MM.1S (cell line): ENCODE measurements at regions not wholly inside any gene's neighbourhood (a gene's known extent, or its start where the extent isn't known, plus 50 kb on each side); places are given as distances from the start of the nearest gene placed in this dataset.

Experiments
- DNase-seq: peaks from one replicate; pipeline ENCODE4 v3.0.0-alpha.2; 2015
- H2AFZ ChIP-seq: fragments of 300-600 bp; sonication (generic); 2 replicates; pipeline ENCODE4 v1.6.0; 2016; ENCODE audit warnings: antibody characterized with exemption, low read length
- H3F3A ChIP-seq: fragments of 300-600 bp; sonication (generic); 2 replicates; pipeline ENCODE4 v1.6.1; 2016; ENCODE audit warnings: mild to moderate bottlenecking, antibody characterized with exemption, low read length, moderate library complexity, mixed read lengths; ENCODE audit not compliant: insufficient read depth
- H3K27ac ChIP-seq: fragments of 300-600 bp; sonication (generic); 2 replicates; pipeline ENCODE4 v1.5.1; 2016; ENCODE audit warnings: mild to moderate bottlenecking, low read length
- H3K27me3 ChIP-seq: fragments of 300-600 bp; sonication (generic); replicated peaks from 2 replicates; pipeline ENCODE4 v1.6.0; 2016; ENCODE audit warnings: low read length; ENCODE audit not compliant: insufficient read depth
- H3K36me3 ChIP-seq: fragments of 300-600 bp; sonication (generic); replicated peaks from 2 replicates; pipeline ENCODE4 v1.6.1; 2016; ENCODE audit warnings: mild to moderate bottlenecking, low read length, mixed read lengths; ENCODE audit not compliant: insufficient read depth
- H3K4me1 ChIP-seq: fragments of 300-600 bp; sonication (generic); 2 replicates; pipeline ENCODE4 v1.6.1; 2016; ENCODE audit warnings: low read length, mixed read lengths
- H3K4me2 ChIP-seq: fragments of 300-600 bp; sonication (generic); 2 replicates; pipeline ENCODE4 v1.6.0; 2016; ENCODE audit warnings: low read depth, low read length
- H3K4me3 ChIP-seq: fragments of 300-600 bp; sonication (generic); 2 replicates; pipeline ENCODE4 v1.5.1; 2016; ENCODE audit warnings: low read length, mixed read lengths
- H3K79me2 ChIP-seq: fragments of 300-600 bp; sonication (generic); 2 replicates; pipeline ENCODE4 v1.6.1; 2016; ENCODE audit warnings: mixed run types, low read length, mixed read lengths
- H3K9ac ChIP-seq: fragments of 300-600 bp; sonication (generic); 2 replicates; pipeline ENCODE4 v1.6.1; 2016; ENCODE audit warnings: low read length, mixed read lengths
- H3K9me2 ChIP-seq: fragments of 300-600 bp; sonication (generic); replicated peaks from 2 replicates; pipeline ENCODE4 v1.6.1; 2016; ENCODE audit warnings: mild to moderate bottlenecking, low read length, mixed read lengths; ENCODE audit not compliant: insufficient read depth
- H3K9me3 ChIP-seq: fragments of 300-600 bp; sonication (generic); replicated peaks from 2 replicates; pipeline ENCODE4 v1.6.1; 2016; ENCODE audit warnings: mild to moderate bottlenecking, low read length, mixed read lengths; ENCODE audit not compliant: insufficient read depth
- H4K20me1 ChIP-seq: fragments of 300-600 bp; sonication (generic); 2 replicates; pipeline ENCODE4 v1.6.1; 2016; ENCODE audit warnings: mild to moderate bottlenecking, low read length, moderate library complexity, mixed read lengths; ENCODE audit not compliant: insufficient read depth
- EZH2 ChIP-seq: fragments of 300-600 bp; sonication (generic); optimal IDR thresholded peaks from 2 replicates; pipeline ENCODE3; 2017; ENCODE audit warnings: low read depth, mild to moderate bottlenecking, antibody characterized with exemption, low read length, mixed read lengths
- EZH2phosphoT487 ChIP-seq: fragments of 300-600 bp; sonication (generic); IDR thresholded peaks from 2 replicates; pipeline ENCODE4 v1.6.1; 2018; ENCODE audit warnings: antibody characterized with exemption, low read length
- TF ChIP-seq, protein P1 (sequence below): fragments of 300-600 bp; sonication (generic); IDR thresholded peaks from 2 replicates; pipeline ENCODE4 v1.5.1; 2016; ENCODE audit warnings: antibody characterized with exemption, low read length, mixed read lengths

GRCh38 chr6:6402591-6402990 lies 82.1 kb upstream of the F13A1 start:
- Histone ChIP-seq H3K79me2 (no peaks in the 10 kb centered on the region), H3K4me2 (no peak overlapping the region), H3K27ac (no peak overlapping the region), H3K27me3 (no peaks in the 10 kb centered on the region), H3K9ac (no peak overlapping the region), H3K4me3 (no peak overlapping the region), H3K4me1 (no peaks in the 10 kb centered on the region), H3K36me3 (no peaks in the 10 kb centered on the region), H3K9me3 (no peaks in the 10 kb centered on the region), H4K20me1 (no peaks in the 10 kb centered on the region), H3K9me2 (no peaks in the 10 kb centered on the region), H3F3A (no peaks in the 10 kb centered on the region), H2AFZ (no peak overlapping the region)
- no peak for DNase-seq
- TF ChIP-seq EZH2 (no peak), EZH2phosphoT487 (no peak)
- TF ChIP-seq, protein P1, sequence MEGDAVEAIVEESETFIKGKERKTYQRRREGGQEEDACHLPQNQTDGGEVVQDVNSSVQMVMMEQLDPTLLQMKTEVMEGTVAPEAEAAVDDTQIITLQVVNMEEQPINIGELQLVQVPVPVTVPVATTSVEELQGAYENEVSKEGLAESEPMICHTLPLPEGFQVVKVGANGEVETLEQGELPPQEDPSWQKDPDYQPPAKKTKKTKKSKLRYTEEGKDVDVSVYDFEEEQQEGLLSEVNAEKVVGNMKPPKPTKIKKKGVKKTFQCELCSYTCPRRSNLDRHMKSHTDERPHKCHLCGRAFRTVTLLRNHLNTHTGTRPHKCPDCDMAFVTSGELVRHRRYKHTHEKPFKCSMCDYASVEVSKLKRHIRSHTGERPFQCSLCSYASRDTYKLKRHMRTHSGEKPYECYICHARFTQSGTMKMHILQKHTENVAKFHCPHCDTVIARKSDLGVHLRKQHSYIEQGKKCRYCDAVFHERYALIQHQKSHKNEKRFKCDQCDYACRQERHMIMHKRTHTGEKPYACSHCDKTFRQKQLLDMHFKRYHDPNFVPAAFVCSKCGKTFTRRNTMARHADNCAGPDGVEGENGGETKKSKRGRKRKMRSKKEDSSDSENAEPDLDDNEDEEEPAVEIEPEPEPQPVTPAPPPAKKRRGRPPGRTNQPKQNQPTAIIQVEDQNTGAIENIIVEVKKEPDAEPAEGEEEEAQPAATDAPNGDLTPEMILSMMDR: no peak

DNA sequence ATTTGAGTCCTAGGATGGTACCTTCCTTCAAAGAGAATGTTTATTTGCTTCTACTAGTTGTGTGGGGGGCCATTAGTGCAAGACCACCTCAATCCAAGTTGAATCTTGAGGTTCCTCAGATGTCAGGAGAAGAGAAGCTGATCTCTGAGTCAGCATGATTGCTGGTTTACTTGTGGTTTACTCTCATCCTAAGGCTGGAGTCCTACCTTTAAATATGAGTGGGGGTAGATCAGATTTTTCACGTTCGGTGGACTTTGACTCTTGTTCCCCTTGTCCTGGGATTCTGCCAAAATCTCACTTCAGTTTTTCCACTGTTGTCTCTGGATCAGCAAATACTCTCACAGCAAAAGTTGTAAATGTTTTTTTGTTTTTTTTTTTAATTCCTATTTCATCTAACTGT lies 84.6 kb upstream of the F13A1 start:
- H3K9me3 ChIP-seq: no peaks in the 10 kb centered on the region
- TF ChIP-seq EZH2: no peak
- TF ChIP-seq, protein P1: no peak
- no peak for TF ChIP-seq EZH2phosphoT487
- no peaks in the 10 kb centered on the region for H4K20me1 ChIP-seq
- DNase-seq: no peak
- H3K4me2 ChIP-seq: no peak overlapping the region
- no peaks in the 10 kb centered on the region for H3K4me1 ChIP-seq
- no peaks in the 10 kb centered on the region for H3F3A ChIP-seq
- no peaks in the 10 kb centered on the region for H3K9me2 ChIP-seq
- H3K27ac ChIP-seq: no peak overlapping the region
- H3K79me2 ChIP-seq: no peaks in the 10 kb centered on the region
- no peak overlapping the region for H2AFZ ChIP-seq
- no peaks in the 10 kb centered on the region for H3K27me3 ChIP-seq
- H3K36me3 ChIP-seq: no peaks in the 10 kb centered on the region
- H3K9ac ChIP-seq: no peak overlapping the region
- no peak overlapping the region for H3K4me3 ChIP-seq

DNA sequence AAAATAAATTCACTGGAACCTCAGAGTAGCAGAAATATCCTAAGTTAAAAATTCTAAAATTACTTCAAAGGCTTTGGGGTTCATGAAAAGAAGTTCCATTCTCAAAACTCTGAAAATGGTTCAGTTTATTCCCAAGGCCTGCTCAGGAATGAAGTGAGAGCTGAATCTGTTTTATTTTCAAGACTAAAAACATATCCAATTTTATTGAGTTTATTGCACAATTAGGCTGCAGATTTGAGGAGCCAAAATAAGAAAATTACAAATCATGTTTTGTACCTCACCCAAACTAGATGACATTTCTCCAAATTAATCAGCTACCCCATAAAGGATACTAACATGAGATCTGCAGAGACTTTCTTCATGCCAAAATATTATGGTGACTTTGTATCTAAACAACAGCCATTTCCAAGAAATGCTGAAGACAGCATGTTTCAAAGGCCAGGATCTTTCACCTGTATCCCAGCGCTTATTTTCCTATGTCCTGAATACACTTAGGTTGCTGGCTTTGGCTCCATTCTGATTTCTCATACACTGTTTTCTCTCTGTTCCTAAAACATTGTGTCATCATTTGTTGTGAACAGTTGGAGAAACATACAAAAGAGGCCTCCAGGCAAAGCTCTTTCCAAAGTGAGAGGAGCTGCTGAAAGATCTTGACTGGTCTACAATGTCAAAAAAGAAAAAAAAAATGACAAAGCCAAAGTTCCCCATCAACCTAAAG lies 85.7 kb upstream of the F13A1 start:
- Histone ChIP-seq H3F3A (no peaks in the 10 kb centered on the region), H3K4me1 (no peaks in the 10 kb centered on the region), H3K9ac (no peak overlapping the region), H3K27ac (no peak overlapping the region), H2AFZ (no peak overlapping the region), H3K9me2 (no peaks in the 10 kb centered on the region), H3K27me3 (no peaks in the 10 kb centered on the region), H3K4me2 (no peak overlapping the region), H4K20me1 (no peaks in the 10 kb centered on the region), H3K79me2 (no peaks in the 10 kb centered on the region), H3K4me3 (no peak overlapping the region), H3K9me3 (no peaks in the 10 kb centered on the region), H3K36me3 (no peaks in the 10 kb centered on the region)
- TF ChIP-seq, protein P1: no peak
- TF ChIP-seq EZH2phosphoT487 (no peak), EZH2 (no peak)
- DNase-seq: no peak
